Brain microvascular endothelial cell (primary cell): ENCODE measurements at regions not wholly inside any gene's neighbourhood (a gene's known extent, or its start where the extent isn't known, plus 50 kb on each side); places are given as distances from the start of the nearest gene placed in this dataset.

Experiments used
- DNase-seq: peaks from one replicate; pipeline ENCODE4 v3.0.0-alpha.2; 2020
- H3K27ac ChIP-seq: fragments of 250-450 bp; sonication (Bioruptor Pico); 2 replicates; pipeline ENCODE4 v1.5.1; 2020; ENCODE audit warnings: mild to moderate bottlenecking, moderate library complexity
- H3K27me3 ChIP-seq: fragments of 250-450 bp; sonication (Bioruptor Pico); replicated peaks from 2 replicates; pipeline ENCODE4 v1.5.1; 2020; ENCODE audit warnings: mild to moderate bottlenecking
- H3K36me3 ChIP-seq: fragments of 250-450 bp; sonication (Bioruptor Pico); replicated peaks from 2 replicates; pipeline ENCODE4 v1.5.1; 2020; ENCODE audit warnings: mild to moderate bottlenecking
- H3K4me3 ChIP-seq: 2 replicates; pipeline ENCODE4 v1.5.1; 2011; ENCODE audit warnings: low read depth, mild to moderate bottlenecking, control low read depth, low read length, moderate library complexity
- CTCF ChIP-seq: IDR thresholded peaks from 2 replicates; pipeline ENCODE4 v1.5.1; 2011; ENCODE audit warnings: low read depth, mild to moderate bottlenecking, moderate library complexity, low read length, control low read depth, inconsistent platforms; ENCODE audit errors: missing control alignments
- in situ Hi-C: cut with HindIII; loops from 2 replicates; pipeline ENCODE4 v1.10.0; 2017; ENCODE audit warnings: low sequenced_read_pairs, low pct_ligation_motif_present

- no peak for TF ChIP-seq CTCF
- H3K4me3 ChIP-seq = no peak overlapping the region
- no peak for DNase-seq
- no peak overlapping the region for H3K27ac ChIP-seq
- in situ Hi-C loops = no loop called here
- no peaks in the 10 kb centered on the region for H3K27me3 ChIP-seq
- no peaks in the 10 kb centered on the region for H3K36me3 ChIP-seq
Measured at GRCh38 chrX:9273744-9274143, 191.1 kb upstream of the TBL1X start.

GRCh38 chrX:9278475-9279233, 186.2 kb upstream of the TBL1X start:
- no peaks in the 10 kb centered on the region for H3K36me3 ChIP-seq
- in situ Hi-C loops = no loop called here
- H3K27ac ChIP-seq = no peak overlapping the region
- no peaks in the 10 kb centered on the region for H3K27me3 ChIP-seq
- TF ChIP-seq CTCF = no peak
- no peak for DNase-seq
- H3K4me3 ChIP-seq = no peak overlapping the region

- Histone ChIP-seq H3K4me3 (no peak overlapping the region), H3K36me3 (no peaks in the 10 kb centered on the region), H3K27ac (no peak overlapping the region), H3K27me3 (no peaks in the 10 kb centered on the region)
- in situ Hi-C loops = no loop called here
- DNase-seq = no peak
- TF ChIP-seq CTCF = no peak
Measured at GRCh38 chrX:9279234-9279544, 185.7 kb upstream of the TBL1X start.

- Histone ChIP-seq H3K27me3 (no peaks in the 10 kb centered on the region), H3K36me3 (no peaks in the 10 kb centered on the region), H3K27ac (no peak overlapping the region), H3K4me3 (no peak overlapping the region)
- no peak for DNase-seq
- no peak for TF ChIP-seq CTCF
- in situ Hi-C loops = no loop called here
Measured at GRCh38 chrX:9280831-9281230, 184.0 kb upstream of the TBL1X start.

GRCh38 chrX:9282325-9282724, 182.5 kb upstream of the TBL1X start:
- in situ Hi-C loops = no loop called here
- H3K27ac ChIP-seq = no peak overlapping the region
- DNase-seq = no peak

More at GRCh38 chrX:9282325-9282724, 182.5 kb upstream of the TBL1X start:
- no peaks in the 10 kb centered on the region for H3K27me3 ChIP-seq
- TF ChIP-seq CTCF = no peak
- no peaks in the 10 kb centered on the region for H3K36me3 ChIP-seq
- H3K4me3 ChIP-seq = no peak overlapping the region
